Stimulated activated CD8-positive, alpha-beta memory T cell treated with anti-CD3 and anti-CD28 coated beads, Interleukin-7, amount 100 ng/mL, for 1 hour (primary cell): ENCODE measurements at regions not wholly inside any gene's neighbourhood (a gene's known extent, or its start where the extent isn't known, plus 50 kb on each side); places are given as distances from the start of the nearest gene placed in this dataset.

Experiments used
- DNase-seq, 2 donors: peaks; one replicate each; pipeline ENCODE4 v3.0.0-alpha.2; 2020; ENCODE audit warnings: low read depth in 2 of 2

DNA sequence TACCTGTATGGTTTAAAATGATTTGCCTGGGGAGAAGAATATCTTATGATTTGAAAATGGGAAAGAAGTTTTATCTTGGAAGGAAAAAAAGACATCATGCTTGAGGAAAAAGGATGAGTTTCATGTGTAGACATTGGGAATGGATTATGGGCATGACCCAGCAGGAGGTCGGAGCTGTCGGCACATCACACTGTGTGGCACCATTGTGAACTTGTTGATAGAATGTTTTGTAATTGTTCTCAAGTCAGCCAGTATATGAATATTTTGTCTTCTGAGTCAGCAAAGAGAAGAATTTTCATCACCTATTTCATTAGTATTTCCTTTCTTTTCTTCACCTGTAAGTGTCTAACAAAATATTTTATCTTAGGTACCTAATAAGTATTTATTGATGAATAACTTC, 60.0 kb upstream of the HMGA2 start:
- no peak for DNase-seq

- DNase-seq, result no peak
Observed at GRCh38 chr12:65765436-65765813, 58.9 kb upstream of the HMGA2 start.

DNA sequence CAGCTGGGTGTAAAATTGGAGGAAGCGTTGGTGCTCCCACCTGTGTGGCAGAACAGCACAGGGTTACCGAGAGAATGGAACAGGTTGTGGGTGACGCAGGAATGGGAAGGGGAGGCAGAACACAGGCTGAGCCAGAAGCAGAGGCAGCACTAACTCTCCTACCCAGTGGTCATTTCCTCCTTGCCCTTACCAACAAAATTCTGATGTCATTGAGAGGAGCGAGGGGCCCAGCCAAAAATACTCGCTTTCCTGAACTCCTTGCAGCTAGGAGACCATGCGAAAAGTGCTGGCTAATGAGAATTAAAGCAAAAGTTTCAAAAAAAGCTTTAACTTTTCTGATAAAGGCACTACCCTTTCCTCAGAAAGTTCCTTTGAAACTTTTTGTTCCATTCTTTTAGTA, 54.4 kb upstream of the HMGA2 start:
- no peak for DNase-seq
